ENCODE measurements at regions not wholly inside any gene's neighbourhood (a gene's known extent, or its start where the extent isn't known, plus 50 kb on each side); places are given as distances from the start of the nearest gene placed in this dataset.

DNA sequence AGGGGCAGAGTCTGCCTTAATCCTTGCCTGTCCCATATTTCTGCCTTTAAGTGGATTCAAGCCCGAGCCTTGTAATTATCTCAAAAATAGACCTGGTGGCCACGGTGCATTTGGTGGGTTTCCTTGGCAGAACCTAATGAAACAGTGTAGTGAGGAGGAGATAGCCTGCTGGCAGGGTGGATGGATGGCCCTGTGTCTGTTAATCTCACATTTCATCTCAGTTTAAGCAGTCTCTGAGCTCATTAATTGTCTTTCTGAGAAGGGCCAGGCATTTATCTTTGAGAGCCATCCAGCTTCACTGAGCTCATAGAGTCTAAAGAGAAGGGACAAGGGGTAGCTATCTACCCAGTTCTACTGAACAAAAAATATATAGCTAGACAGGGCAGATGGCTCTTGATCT is 364.0 kb upstream of the EEF2KMT start:
- TF ChIP-seq EZH2 (IDR thresholded peaks at IDR 0.05; ENCODE audit: insufficient read depth, poor library complexity, severe bottlenecking) (no peak), EZH2phosphoT487 (IDR thresholded peaks at IDR 0.05; ENCODE audit: insufficient read depth, low read depth) (no peak)

Measured in GM23248 (cell line).